ENCODE measurements at regions not wholly inside any gene's neighbourhood (a gene's known extent, or its start where the extent isn't known, plus 50 kb on each side); places are given as distances from the start of the nearest gene placed in this dataset.
"Not testable (repeated sequence)": the region's sequence is repeated elsewhere in the genome, so short reads cannot be mapped to it uniquely, and the experiment has no call there.

- no peak for DNase-seq
These were observed 1766.9 kb downstream of the SLITRK1 start for GRCh38 chr13:82115391-82115790.

- DNase-seq: no peak
These were observed 1755.3 kb upstream of the SPRY2 start for GRCh38 chr13:82096256-82096655.

GRCh38 chr13:82092312-82092711, 1751.4 kb upstream of the SPRY2 start:
- DNase-seq: no peak

GRCh38 chr13:82088781-82089180, 1747.9 kb upstream of the SPRY2 start:
- no peak for DNase-seq

- no peak for DNase-seq
These were observed 1735.6 kb upstream of the SPRY2 start for GRCh38 chr13:82076496-82076895.

- DNase-seq: no peak
These were observed 1729.5 kb upstream of the SPRY2 start for GRCh38 chr13:82070416-82070815.

GRCh38 chr13:82062772-82063171, 1721.8 kb upstream of the SPRY2 start:
- no peak for DNase-seq

- DNase-seq: no peak
These were observed 1717.4 kb upstream of the SPRY2 start for GRCh38 chr13:82058364-82058763.

- not testable (repeated sequence) for DNase-seq
These were observed 1704.4 kb upstream of the SPRY2 start for GRCh38 chr13:82045316-82045715.

GRCh38 chr13:82036602-82037001, 1695.7 kb upstream of the SPRY2 start:
- DNase-seq: no peak

- no peak for DNase-seq
These were observed 1670.4 kb upstream of the SPRY2 start for GRCh38 chr13:82011355-82011754.

GRCh38 chr13:82010780-82011179, 1669.9 kb upstream of the SPRY2 start:
- DNase-seq: no peak

GRCh38 chr13:82002710-82003109, 1661.8 kb upstream of the SPRY2 start:
- no peak for DNase-seq

GRCh38 chr13:81995316-81995715, 1654.4 kb upstream of the SPRY2 start:
- DNase-seq: no peak

GRCh38 chr13:81990652-81991051, 1649.7 kb upstream of the SPRY2 start:
- no peak for DNase-seq

GRCh38 chr13:81988567-81988966, 1647.6 kb upstream of the SPRY2 start:
- no peak for DNase-seq

GRCh38 chr13:81987677-81988357, 1646.9 kb upstream of the SPRY2 start:
- DNase-seq: no peak

- no peak for DNase-seq
These were observed 1646.2 kb upstream of the SPRY2 start for GRCh38 chr13:81987159-81987558.

GRCh38 chr13:81986308-81986707, 1645.4 kb upstream of the SPRY2 start:
- no peak for DNase-seq

GRCh38 chr13:81957121-81957520, 1616.2 kb upstream of the SPRY2 start:
- no peak for DNase-seq

GRCh38 chr13:81929988-81930387, 1589.1 kb upstream of the SPRY2 start:
- DNase-seq: no peak

- DNase-seq: no peak
These were observed 1586.4 kb upstream of the SPRY2 start for GRCh38 chr13:81927347-81927746.

- no peak for DNase-seq
These were observed 1576.9 kb upstream of the SPRY2 start for GRCh38 chr13:81917810-81918209.

GRCh38 chr13:81916461-81916860, 1575.5 kb upstream of the SPRY2 start:
- DNase-seq: no peak

- no peak for DNase-seq
These were observed 1567.0 kb upstream of the SPRY2 start for GRCh38 chr13:81907787-81908372.
